NB4 (cell line): ENCODE measurements at regions not wholly inside any gene's neighbourhood (a gene's known extent, or its start where the extent isn't known, plus 50 kb on each side); places are given as distances from the start of the nearest gene placed in this dataset.

Experiments used
- CTCF ChIP-seq: IDR thresholded peaks from one replicate; pipeline ENCODE4 v1.5.1; 2012; ENCODE audit warnings: low read depth, low read length
- MYC ChIP-seq: IDR thresholded peaks from 2 replicates; pipeline ENCODE4 v1.6.1; 2011; ENCODE audit warnings: low read depth, low read length

DNA sequence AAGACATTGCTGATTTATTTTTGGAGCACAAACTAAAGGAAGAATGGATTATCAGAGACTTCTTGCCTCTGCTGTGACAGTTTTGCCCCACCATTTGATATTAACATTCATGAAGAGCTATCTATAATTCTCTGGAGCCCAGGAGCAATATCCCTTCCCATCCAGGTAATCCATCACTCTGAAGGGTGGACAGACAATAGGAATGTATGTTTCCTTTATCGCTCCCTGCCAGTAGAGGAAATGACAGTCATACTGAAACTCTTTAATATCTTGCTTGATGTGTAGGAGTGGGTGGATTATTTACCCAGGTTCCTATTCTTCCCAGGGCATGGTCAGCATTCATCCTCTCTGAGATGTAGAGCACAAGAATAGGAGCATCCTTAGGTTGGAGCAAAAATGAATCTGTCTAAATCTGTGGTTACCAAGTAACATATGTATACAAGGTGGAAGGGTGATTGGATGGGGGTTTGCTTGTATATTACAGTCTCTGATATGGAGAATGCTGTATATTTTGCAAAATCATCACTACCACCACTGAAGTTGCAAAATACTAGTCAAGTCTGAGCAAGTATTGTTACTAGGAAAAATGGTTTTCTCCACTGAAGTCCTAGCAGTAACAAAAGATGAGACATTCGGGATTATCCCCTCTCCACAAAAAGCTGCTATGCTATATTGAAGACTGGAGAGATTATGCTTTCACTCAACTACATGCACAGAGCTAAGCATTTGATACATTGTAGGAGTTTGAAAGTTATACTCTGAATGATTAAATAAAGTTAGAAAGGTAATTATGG lies 151.6 kb downstream of the CBLL2 start:
- no peak for TF ChIP-seq CTCF
- no peak for TF ChIP-seq MYC
